ENCODE measurements at regions not wholly inside any gene's neighbourhood (a gene's known extent, or its start where the extent isn't known, plus 50 kb on each side); places are given as distances from the start of the nearest gene placed in this dataset.

GRCh38 chr7:33727315-33727714 is 178.0 kb upstream of the BMPER start:
- H3K27ac Mint-ChIP-seq (ENCODE audit: unreplicated experiment), result no peak overlapping the region
- H3K9me3 Mint-ChIP-seq (ENCODE audit: unreplicated experiment), result peaks cover 9% of the 10 kb centered on the region
- H3K36me3 Mint-ChIP-seq (ENCODE audit: unreplicated experiment), result no peaks in the 10 kb centered on the region
- H3K4me1 Mint-ChIP-seq (ENCODE audit: low read depth, unreplicated experiment), result peaks cover 14% of the 10 kb centered on the region
- DNase-seq, result no peak
- no peak for TF ChIP-seq CTCF (IDR thresholded peaks at IDR 0.05; ENCODE audit: partially characterized antibody, unreplicated experiment)
- H3K27me3 Mint-ChIP-seq (ENCODE audit: unreplicated experiment), result peaks cover 4% of the 10 kb centered on the region
- no peak overlapping the region for H3K4me3 Mint-ChIP-seq (ENCODE audit: unreplicated experiment)

GRCh38 chr7:33728873-33729551 is 176.3 kb upstream of the BMPER start:
- Mint-ChIP-seq H3K9me3 (ENCODE audit: unreplicated experiment) (peaks cover 4% of the 10 kb centered on the region), H3K4me3 (ENCODE audit: unreplicated experiment) (no peak overlapping the region), H3K36me3 (ENCODE audit: unreplicated experiment) (no peaks in the 10 kb centered on the region), H3K4me1 (ENCODE audit: low read depth, unreplicated experiment) (peaks cover 3% of the 10 kb centered on the region), H3K27ac (ENCODE audit: unreplicated experiment) (no peak overlapping the region), H3K27me3 (ENCODE audit: unreplicated experiment) (peaks cover 1% of the 10 kb centered on the region)
- TF ChIP-seq CTCF (IDR thresholded peaks at IDR 0.05; ENCODE audit: partially characterized antibody, unreplicated experiment), result no peak
- no peak for DNase-seq

- no peak for DNase-seq
- H3K9me3 Mint-ChIP-seq (ENCODE audit: unreplicated experiment), result peaks cover 4% of the 10 kb centered on the region
- no peak overlapping the region for H3K27ac Mint-ChIP-seq (ENCODE audit: unreplicated experiment)
- peaks cover 1% of the 10 kb centered on the region for H3K27me3 Mint-ChIP-seq (ENCODE audit: unreplicated experiment)
- no peak overlapping the region for H3K4me3 Mint-ChIP-seq (ENCODE audit: unreplicated experiment)
- H3K36me3 Mint-ChIP-seq (ENCODE audit: unreplicated experiment), result no peaks in the 10 kb centered on the region
- H3K4me1 Mint-ChIP-seq (ENCODE audit: low read depth, unreplicated experiment), result peaks cover 3% of the 10 kb centered on the region
- no peak for TF ChIP-seq CTCF (IDR thresholded peaks at IDR 0.05; ENCODE audit: partially characterized antibody, unreplicated experiment)
Observed at GRCh38 chr7:33729726-33730125, 175.6 kb upstream of the BMPER start.

- Mint-ChIP-seq H3K4me3 (ENCODE audit: unreplicated experiment) (no peak overlapping the region), H3K9me3 (ENCODE audit: unreplicated experiment) (peaks cover 4% of the 10 kb centered on the region), H3K27ac (ENCODE audit: unreplicated experiment) (no peak overlapping the region), H3K4me1 (ENCODE audit: low read depth, unreplicated experiment) (peaks cover 3% of the 10 kb centered on the region), H3K36me3 (ENCODE audit: unreplicated experiment) (no peaks in the 10 kb centered on the region), H3K27me3 (ENCODE audit: unreplicated experiment) (peaks cover 1% of the 10 kb centered on the region)
- DNase-seq, result no peak
- TF ChIP-seq CTCF (IDR thresholded peaks at IDR 0.05; ENCODE audit: partially characterized antibody, unreplicated experiment), result no peak
Observed at GRCh38 chr7:33730958-33731357, 174.4 kb upstream of the BMPER start.

GRCh38 chr7:33731912-33732311 is 173.4 kb upstream of the BMPER start:
- Mint-ChIP-seq H3K4me3 (ENCODE audit: unreplicated experiment) (no peak overlapping the region), H3K36me3 (ENCODE audit: unreplicated experiment) (no peaks in the 10 kb centered on the region), H3K27ac (ENCODE audit: unreplicated experiment) (no peak overlapping the region), H3K27me3 (ENCODE audit: unreplicated experiment) (peaks cover 1% of the 10 kb centered on the region), H3K9me3 (ENCODE audit: unreplicated experiment) (peaks cover 4% of the 10 kb centered on the region), H3K4me1 (ENCODE audit: low read depth, unreplicated experiment) (peaks cover 3% of the 10 kb centered on the region)
- DNase-seq, result no peak
- no peak for TF ChIP-seq CTCF (IDR thresholded peaks at IDR 0.05; ENCODE audit: partially characterized antibody, unreplicated experiment)
